PC-9 (cell line): ENCODE measurements at regions not wholly inside any gene's neighbourhood (a gene's known extent, or its start where the extent isn't known, plus 50 kb on each side); places are given as distances from the start of the nearest gene placed in this dataset.
"Not testable (repeated sequence)": the region's sequence is repeated elsewhere in the genome, so short reads cannot be mapped to it uniquely, and the experiment has no call there.

Experiments
- BruUV-seq: library from RNA; stranded (reverse); fragments of 400-500 nt; replicated peaks from 2 replicates; lab custom pipeline; 2021; lab: Mats Ljungman, UMichigan
- CTCF ChIA-PET: fragments of 300-600 bp; sonication (Branson Sonifier 250); formaldehyde crosslinking; loops from one replicate; lab custom pipeline; 2022; ENCODE audit warnings: antibody characterized with exemption; lab: Charles Lee
- POLR2A ChIA-PET: fragments of 300-600 bp; sonication (Branson Sonifier 250); formaldehyde crosslinking; loops from one replicate; lab custom pipeline; 2022; ENCODE audit warnings: antibody characterized with exemption; ENCODE audit not compliant: unreplicated experiment; lab: Charles Lee
- DNase-seq, 2 experiments: peaks; one replicate each; pipeline versions ENCODE4 v3.0.0 to v3.0.0-alpha.2; 2015 to 2022; ENCODE audit warnings: mixed read lengths in 1 of 2
- H2AFZ ChIP-seq: fragments of 200-600 bp; sonication (generic); 2 replicates; pipeline ENCODE4 v1.8.1; 2017; ENCODE audit warnings: antibody characterized with exemption
- H3F3A ChIP-seq: fragments of 200-600 bp; sonication (generic); 2 replicates; pipeline ENCODE4 v1.8.1; 2017; ENCODE audit warnings: antibody characterized with exemption, mild to moderate bottlenecking, low read depth; ENCODE audit not compliant: insufficient read depth
- H3K27ac ChIP-seq: fragments of 200-600 bp; sonication (generic); 2 replicates; pipeline ENCODE4 v1.6.1; 2016; ENCODE audit warnings: mixed run types
- H3K27me3 ChIP-seq: fragments of 200-600 bp; sonication (generic); 2 replicates; pipeline ENCODE4 v1.6.1; 2016; ENCODE audit warnings: low read depth, mixed run types; ENCODE audit not compliant: insufficient read depth
- H3K36me3 ChIP-seq: fragments of 200-600 bp; sonication (generic); 2 replicates; pipeline ENCODE4 v1.6.1; 2016; ENCODE audit warnings: low read depth, mixed run types
- H3K4me1 ChIP-seq: fragments of 200-600 bp; sonication (generic); replicated peaks from 2 replicates; pipeline ENCODE4 v1.6.1; 2016; ENCODE audit warnings: mixed run types; ENCODE audit not compliant: insufficient read depth
- H3K4me2 ChIP-seq: fragments of 200-600 bp; sonication (generic); 2 replicates; pipeline ENCODE4 v1.6.1; 2017; ENCODE audit warnings: mixed run types
- H3K4me3 ChIP-seq: fragments of 200-600 bp; sonication (generic); 2 replicates; pipeline ENCODE4 v1.6.1; 2016; ENCODE audit warnings: mixed run types
- H3K79me2 ChIP-seq: fragments of 200-600 bp; sonication (generic); 2 replicates; pipeline ENCODE4 v1.6.1; 2017; ENCODE audit warnings: low read depth, mixed run types
- H3K9me2 ChIP-seq: fragments of 200-600 bp; sonication (generic); 2 replicates; pipeline ENCODE4 v1.8.1; 2017; ENCODE audit warnings: mild to moderate bottlenecking; ENCODE audit not compliant: insufficient read depth
- H3K9me3 ChIP-seq: fragments of 200-600 bp; sonication (generic); 2 replicates; pipeline ENCODE4 v1.8.1; 2016; ENCODE audit warnings: low read depth; ENCODE audit not compliant: insufficient read depth
- H4K20me1 ChIP-seq: fragments of 200-600 bp; sonication (generic); 2 replicates; pipeline ENCODE4 v1.8.1; 2017; ENCODE audit not compliant: insufficient read depth
- EZH2 ChIP-seq: fragments of 200-600 bp; sonication (generic); IDR thresholded peaks from 2 replicates; pipeline ENCODE4 v1.8.0; 2017; ENCODE audit warnings: antibody characterized with exemption, low read depth
- intact Hi-C: fragments of 100-400 bp; cut with micrococcal nuclease; formaldehyde crosslinking; loops from one replicate; pipeline ENCODE4 v1.10.0; 2022; ENCODE audit not compliant: unreplicated experiment
- TF ChIP-seq, protein P1 (sequence below): fragments of 200-600 bp; sonication (generic); conservative IDR thresholded peaks from 2 replicates; pipeline ENCODE4 v1.6.1; 2017; ENCODE audit warnings: mixed run types, antibody characterized with exemption, mild to moderate bottlenecking, moderate library complexity

DNA sequence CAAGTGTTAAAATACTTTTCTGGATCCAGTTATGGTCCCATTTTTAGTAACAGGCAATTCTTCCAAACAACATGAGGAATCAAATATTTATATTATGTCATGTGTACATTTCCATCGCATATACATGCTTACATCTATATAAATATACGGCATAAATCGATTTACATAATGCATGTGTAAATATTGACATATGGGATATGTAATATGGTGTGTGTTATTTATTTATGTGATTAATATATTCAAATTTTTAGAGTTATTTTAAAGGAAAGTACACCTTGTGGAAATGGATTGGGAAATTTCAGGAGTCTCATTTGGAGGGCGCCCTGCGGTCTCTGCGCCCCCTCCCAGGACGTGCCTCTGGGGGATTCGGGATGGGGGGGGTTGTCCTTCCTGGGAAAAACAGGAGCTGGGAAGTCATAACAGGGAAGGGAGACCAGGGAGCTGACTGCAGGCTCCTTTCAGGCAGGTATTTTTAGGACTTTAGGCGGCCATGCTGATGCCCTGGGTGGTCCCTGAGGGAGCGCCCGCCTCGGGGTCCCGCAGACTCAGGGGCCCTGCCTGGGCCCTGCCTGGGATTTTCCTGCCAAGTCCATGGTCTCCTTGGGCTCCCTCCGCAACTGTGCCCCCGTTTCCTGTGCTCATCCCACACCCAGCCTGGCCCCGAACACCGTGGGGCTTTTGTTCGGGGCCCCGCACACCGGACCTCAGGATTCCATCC is 82.7 kb upstream of the SFSWAP start:
- no peak overlapping the region for H3K4me3 ChIP-seq
- no peaks in the 10 kb centered on the region for H3K9me2 ChIP-seq
- no peak overlapping the region for H3K4me2 ChIP-seq
- intact Hi-C loops, result no loop called here
- DNase-seq, result no peak
- TF ChIP-seq, protein P1, sequence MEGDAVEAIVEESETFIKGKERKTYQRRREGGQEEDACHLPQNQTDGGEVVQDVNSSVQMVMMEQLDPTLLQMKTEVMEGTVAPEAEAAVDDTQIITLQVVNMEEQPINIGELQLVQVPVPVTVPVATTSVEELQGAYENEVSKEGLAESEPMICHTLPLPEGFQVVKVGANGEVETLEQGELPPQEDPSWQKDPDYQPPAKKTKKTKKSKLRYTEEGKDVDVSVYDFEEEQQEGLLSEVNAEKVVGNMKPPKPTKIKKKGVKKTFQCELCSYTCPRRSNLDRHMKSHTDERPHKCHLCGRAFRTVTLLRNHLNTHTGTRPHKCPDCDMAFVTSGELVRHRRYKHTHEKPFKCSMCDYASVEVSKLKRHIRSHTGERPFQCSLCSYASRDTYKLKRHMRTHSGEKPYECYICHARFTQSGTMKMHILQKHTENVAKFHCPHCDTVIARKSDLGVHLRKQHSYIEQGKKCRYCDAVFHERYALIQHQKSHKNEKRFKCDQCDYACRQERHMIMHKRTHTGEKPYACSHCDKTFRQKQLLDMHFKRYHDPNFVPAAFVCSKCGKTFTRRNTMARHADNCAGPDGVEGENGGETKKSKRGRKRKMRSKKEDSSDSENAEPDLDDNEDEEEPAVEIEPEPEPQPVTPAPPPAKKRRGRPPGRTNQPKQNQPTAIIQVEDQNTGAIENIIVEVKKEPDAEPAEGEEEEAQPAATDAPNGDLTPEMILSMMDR, result no peak
- no peak for TF ChIP-seq EZH2
- H3K9me3 ChIP-seq, result no peaks in the 10 kb centered on the region
- no peaks in the 10 kb centered on the region for H3K79me2 ChIP-seq
- POLR2A ChIA-PET, result no interaction called here
- H3K27me3 ChIP-seq, result peaks cover 68% of the 10 kb centered on the region
- H3K27ac ChIP-seq, result no peak overlapping the region
- H2AFZ ChIP-seq, result no peak overlapping the region
- H4K20me1 ChIP-seq, result no peaks in the 10 kb centered on the region
- no peaks in the 10 kb centered on the region for H3F3A ChIP-seq
- H3K36me3 ChIP-seq, result no peaks in the 10 kb centered on the region
- no peaks in the 10 kb centered on the region for H3K4me1 ChIP-seq
- no TSS peak for BruUV-seq
- CTCF ChIA-PET, result no interaction called here

DNA sequence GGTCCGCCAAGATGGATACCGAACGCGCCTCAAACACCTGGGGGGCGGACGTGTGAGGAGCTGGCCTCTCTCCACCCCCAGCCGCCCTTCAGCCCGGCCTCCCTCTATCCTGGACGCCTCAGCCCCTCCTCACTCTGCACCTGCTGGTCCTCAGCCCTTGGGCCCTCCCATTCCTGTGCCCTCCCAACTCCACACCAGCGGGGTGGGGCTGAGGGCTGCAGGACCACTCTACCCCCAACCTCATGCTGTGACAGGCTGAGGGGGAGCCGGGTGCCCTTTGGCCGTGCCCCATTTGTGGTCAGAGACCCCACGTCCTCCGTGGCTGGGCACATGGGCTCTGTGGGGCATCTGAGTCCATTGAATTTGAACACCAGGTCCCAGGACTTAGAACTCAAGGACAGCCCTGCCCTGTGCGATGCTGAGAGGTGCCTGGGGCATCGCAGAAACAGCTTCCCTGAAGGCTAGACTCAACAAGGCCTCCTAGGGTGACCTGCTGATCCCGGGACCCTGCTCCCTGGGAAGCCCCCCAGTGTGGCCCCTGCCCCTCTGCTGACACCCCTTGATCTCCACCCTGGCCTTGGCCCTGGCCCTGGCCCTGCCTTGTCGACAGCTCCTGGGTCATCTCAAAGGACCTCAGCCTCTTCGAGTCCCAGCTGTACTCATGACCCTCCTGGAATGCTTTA is 82.0 kb upstream of the SFSWAP start:
- Histone ChIP-seq H3K79me2 (no peaks in the 10 kb centered on the region), H3K27me3 (peaks cover 64% of the 10 kb centered on the region), H3K27ac (no peak overlapping the region), H3K4me2 (no peak overlapping the region), H3K36me3 (no peaks in the 10 kb centered on the region), H4K20me1 (no peaks in the 10 kb centered on the region), H3K9me3 (no peaks in the 10 kb centered on the region), H2AFZ (no peak overlapping the region), H3K4me3 (no peak overlapping the region), H3K4me1 (no peaks in the 10 kb centered on the region), H3K9me2 (no peaks in the 10 kb centered on the region), H3F3A (no peaks in the 10 kb centered on the region)
- CTCF ChIA-PET, result no interaction called here
- DNase-seq, result no peak
- POLR2A ChIA-PET, result no interaction called here
- intact Hi-C loops, result no loop called here
- no peak for TF ChIP-seq EZH2
- TF ChIP-seq, protein P1, result no peak
- no TSS peak for BruUV-seq

DNA sequence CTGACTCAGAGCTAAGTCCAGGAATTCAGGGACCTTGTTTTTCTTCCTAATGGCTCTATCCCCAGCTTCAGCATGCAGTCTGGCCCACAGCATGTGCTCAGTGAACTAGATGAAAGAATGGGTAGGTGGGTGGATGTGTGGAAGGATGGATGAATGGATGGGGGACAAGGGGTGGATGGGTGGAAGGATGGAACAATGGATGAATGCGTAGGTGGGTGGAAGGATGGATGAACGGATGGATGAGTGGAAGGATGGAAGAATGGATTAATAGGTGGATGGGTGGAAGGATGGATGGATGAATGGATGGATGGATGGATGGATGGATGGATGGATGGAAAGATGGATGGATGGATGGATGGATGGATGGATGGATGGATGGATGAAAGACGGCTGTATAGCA is 79.7 kb upstream of the SFSWAP start:
- no peak overlapping the region for H3K27ac ChIP-seq

DNA sequence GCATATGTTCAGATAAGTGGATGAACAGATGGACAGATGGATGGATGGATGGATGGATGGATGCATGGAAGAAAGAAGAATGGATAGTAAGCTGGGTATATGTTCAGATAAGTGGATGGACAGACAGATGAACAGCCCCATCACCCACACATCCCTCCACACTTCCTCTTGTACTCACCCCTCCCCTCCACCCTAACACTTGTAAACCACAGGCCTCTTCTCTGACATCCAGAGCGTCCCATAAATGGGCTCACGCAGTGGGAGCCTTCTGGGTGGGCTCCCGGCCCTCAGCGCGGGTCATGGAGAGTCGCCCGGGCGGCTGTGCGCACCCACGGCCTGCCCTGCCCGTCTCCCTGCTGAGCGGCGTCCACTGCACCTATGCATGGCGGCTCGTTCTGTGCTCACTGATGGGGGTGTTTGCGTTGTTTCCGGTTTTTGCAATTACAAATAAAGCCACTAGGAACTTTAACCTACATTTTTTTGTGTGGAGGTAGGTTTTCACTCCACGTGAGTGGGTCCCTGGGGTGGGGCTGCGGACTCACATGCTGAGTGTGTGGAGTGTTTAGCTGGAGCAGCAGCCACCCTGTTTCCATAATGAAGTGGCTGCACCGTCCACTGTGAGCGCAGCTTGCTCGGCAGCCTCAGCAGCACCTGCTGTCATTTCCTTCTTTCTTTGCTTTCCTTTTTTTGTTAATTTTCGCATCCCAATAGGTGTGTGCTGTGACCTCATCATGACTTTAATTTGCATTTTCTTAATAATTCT is 78.8 kb upstream of the SFSWAP start:
- BruUV-seq, H3K36me3 ChIP-seq, H3K9me2 ChIP-seq, POLR2A ChIA-PET, H3F3A ChIP-seq, intact Hi-C loops, H3K4me1 ChIP-seq, H3K4me3 ChIP-seq, H2AFZ ChIP-seq, H3K27ac ChIP-seq, H4K20me1 ChIP-seq, H3K9me3 ChIP-seq, H3K4me2 ChIP-seq, H3K79me2 ChIP-seq, CTCF ChIA-PET, DNase-seq: not testable (repeated sequence)
- H3K27me3 ChIP-seq, result peaks cover 69% of the 10 kb centered on the region

More for the DNA sequence above, 79.7 kb upstream of the SFSWAP start:
- DNase-seq, result no peak
- ChIA-PET CTCF (no interaction called here), POLR2A (no interaction called here)
- Histone ChIP-seq H4K20me1 (no peaks in the 10 kb centered on the region), H3K36me3 (no peaks in the 10 kb centered on the region), H3K4me1 (no peaks in the 10 kb centered on the region), H3K27me3 (peaks cover 65% of the 10 kb centered on the region), H3K79me2 (no peaks in the 10 kb centered on the region), H3F3A (no peaks in the 10 kb centered on the region), H3K4me2 (no peak overlapping the region), H3K9me2 (no peaks in the 10 kb centered on the region), H3K4me3 (no peak overlapping the region), H3K9me3 (no peaks in the 10 kb centered on the region), H2AFZ (no peak overlapping the region)
- BruUV-seq, result no TSS peak
- no peak for TF ChIP-seq EZH2
- TF ChIP-seq, protein P1, result no peak
- intact Hi-C loops, result no loop called here

DNA sequence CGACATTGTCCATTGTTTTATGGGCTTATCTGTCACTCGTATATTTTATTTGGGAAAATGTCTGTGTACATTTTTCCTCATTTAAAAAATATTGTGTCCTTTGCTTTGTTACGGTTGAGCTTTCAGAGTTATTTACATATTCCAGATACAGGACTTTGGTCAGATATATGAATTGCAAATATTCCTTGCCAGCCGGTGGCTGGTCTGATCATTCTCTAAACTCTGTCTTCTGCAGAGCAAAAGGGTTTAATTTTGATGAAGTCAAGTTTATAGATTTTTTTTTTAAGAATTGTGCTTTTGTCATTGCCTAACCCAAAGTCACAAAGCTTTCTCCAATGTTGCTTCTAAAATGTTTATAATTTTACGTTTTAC is 78.3 kb upstream of the SFSWAP start:
- not testable (repeated sequence) for BruUV-seq

More for the DNA sequence above, 78.3 kb upstream of the SFSWAP start:
- H3K9me3 ChIP-seq, H3K36me3 ChIP-seq, H3K4me2 ChIP-seq, DNase-seq, H3K27ac ChIP-seq, H4K20me1 ChIP-seq, H3K4me3 ChIP-seq, H2AFZ ChIP-seq, H3K79me2 ChIP-seq, H3F3A ChIP-seq, H3K9me2 ChIP-seq, POLR2A ChIA-PET, H3K4me1 ChIP-seq, CTCF ChIA-PET, intact Hi-C loops: not testable (repeated sequence)
- peaks cover 74% of the 10 kb centered on the region for H3K27me3 ChIP-seq
